ENCODE measurements at regions not wholly inside any gene's neighbourhood (a gene's known extent, or its start where the extent isn't known, plus 50 kb on each side); places are given as distances from the start of the nearest gene placed in this dataset.
"Not testable (repeated sequence)": the region's sequence is repeated elsewhere in the genome, so short reads cannot be mapped to it uniquely, and the experiment has no call there.

GRCh38 chr16:29265255-29265853 lies 141.2 kb downstream of the NPIPB11 start:
- WGBS (ENCODE audit: insufficient coverage, low coverage, missing lambda C conversion rate), result 0% methylated on average over 5 of the region's 9 CpGs
- peak; percentile 94 for ATAC-seq
- BruUV-seq (replicated peaks); H2AFZ ChIP-seq (ENCODE audit: low read depth, low read length); H3K36me3 ChIP-seq (ENCODE audit: control insufficient read depth, insufficient read depth, low read length); H3K9ac ChIP-seq (ENCODE audit: insufficient read depth in 1 of 2, low read depth in 2 of 2, low read length in 2 of 2); H4K20me1 ChIP-seq (replicated peaks; ENCODE audit: control insufficient read depth, insufficient read depth, low read length); POLR2A ChIA-PET; CTCF ChIA-PET (ENCODE audit: low intra/inter-chr PET ratio); H3K4me3 ChIP-seq; H3K9me1 ChIP-seq (ENCODE audit: control insufficient read depth, insufficient read depth, low read length); H3K27me3 ChIP-seq (ENCODE audit: control insufficient read depth in 2 of 2, insufficient read depth in 2 of 2, low read length in 2 of 2); H3K9me3 ChIP-seq (replicated peaks; ENCODE audit: control insufficient read depth, insufficient read depth, low read depth, low read length); intact Hi-C loops (cut with micrococcal nuclease); H3K79me2 ChIP-seq (ENCODE audit: control insufficient read depth, insufficient read depth, low read length); TF ChIP-seq MYC (CRISPR knock-in tag; IDR thresholded peaks at IDR 0.05; ENCODE audit: borderline replicate concordance, low read depth): not testable (repeated sequence)
- Histone ChIP-seq H3K27ac (ENCODE audit: extremely low read depth, low read depth, low read length) (0 out of 3 replicates have a peak overlapping the region, but pooled peaks have one; percentile 39), H3K4me2 (ENCODE audit: insufficient read depth, low read length) (peak overlapping the region; percentile 25; the same call in 1 of the 2 replicates), H3K4me1 (replicated peaks in 1 of 2; ENCODE audit: control insufficient read depth in 2 of 2, insufficient read depth in 2 of 2, low read length in 2 of 2) (peaks cover 34 to 39% of the 10 kb centered on the region in 2 experiments)
- FAIRE-seq, result peak; percentile 100
- in situ Hi-C loops (cut with MboI), result loop anchor here (10.0 kb wide), 1 partner anchor 291 kb away; the partner anchor contains the start of gene SPNS1
- peak; percentile 66 to 94 (median 78) for DNase-seq (ENCODE audit: extremely low read depth in 1 of 4, low spot score in 3 of 4)
- TF ChIP-seq, protein P1, sequence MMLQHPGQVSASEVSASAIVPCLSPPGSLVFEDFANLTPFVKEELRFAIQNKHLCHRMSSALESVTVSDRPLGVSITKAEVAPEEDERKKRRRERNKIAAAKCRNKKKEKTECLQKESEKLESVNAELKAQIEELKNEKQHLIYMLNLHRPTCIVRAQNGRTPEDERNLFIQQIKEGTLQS (IDR thresholded peaks at IDR 0.05), result peak; percentile 95
- TF ChIP-seq, protein P1 (CRISPR knock-in tag; conservative IDR thresholded peaks at IDR 0.05), result not testable (repeated sequence)
- TF ChIP-seq, protein P2, sequence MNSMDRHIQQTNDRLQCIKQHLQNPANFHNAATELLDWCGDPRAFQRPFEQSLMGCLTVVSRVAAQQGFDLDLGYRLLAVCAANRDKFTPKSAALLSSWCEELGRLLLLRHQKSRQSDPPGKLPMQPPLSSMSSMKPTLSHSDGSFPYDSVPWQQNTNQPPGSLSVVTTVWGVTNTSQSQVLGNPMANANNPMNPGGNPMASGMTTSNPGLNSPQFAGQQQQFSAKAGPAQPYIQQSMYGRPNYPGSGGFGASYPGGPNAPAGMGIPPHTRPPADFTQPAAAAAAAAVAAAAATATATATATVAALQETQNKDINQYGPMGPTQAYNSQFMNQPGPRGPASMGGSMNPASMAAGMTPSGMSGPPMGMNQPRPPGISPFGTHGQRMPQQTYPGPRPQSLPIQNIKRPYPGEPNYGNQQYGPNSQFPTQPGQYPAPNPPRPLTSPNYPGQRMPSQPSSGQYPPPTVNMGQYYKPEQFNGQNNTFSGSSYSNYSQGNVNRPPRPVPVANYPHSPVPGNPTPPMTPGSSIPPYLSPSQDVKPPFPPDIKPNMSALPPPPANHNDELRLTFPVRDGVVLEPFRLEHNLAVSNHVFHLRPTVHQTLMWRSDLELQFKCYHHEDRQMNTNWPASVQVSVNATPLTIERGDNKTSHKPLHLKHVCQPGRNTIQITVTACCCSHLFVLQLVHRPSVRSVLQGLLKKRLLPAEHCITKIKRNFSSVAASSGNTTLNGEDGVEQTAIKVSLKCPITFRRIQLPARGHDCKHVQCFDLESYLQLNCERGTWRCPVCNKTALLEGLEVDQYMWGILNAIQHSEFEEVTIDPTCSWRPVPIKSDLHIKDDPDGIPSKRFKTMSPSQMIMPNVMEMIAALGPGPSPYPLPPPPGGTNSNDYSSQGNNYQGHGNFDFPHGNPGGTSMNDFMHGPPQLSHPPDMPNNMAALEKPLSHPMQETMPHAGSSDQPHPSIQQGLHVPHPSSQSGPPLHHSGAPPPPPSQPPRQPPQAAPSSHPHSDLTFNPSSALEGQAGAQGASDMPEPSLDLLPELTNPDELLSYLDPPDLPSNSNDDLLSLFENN (IDR thresholded peaks at IDR 0.05; ENCODE audit: low read depth in 2 of 2, low read length in 2 of 2), result peak in 1 of 2 experiments; percentile 73; a peak in 1 of 4 replicates
- TF ChIP-seq TFAP4 (CRISPR knock-in tag; IDR thresholded peaks at IDR 0.05; ENCODE audit: borderline replicate concordance) (peak; percentile 45; the same call in 1 of the 2 replicates), SMARCA4 (IDR thresholded peaks at IDR 0.05) (peak; percentile 91), CBFA2T3 (IDR thresholded peaks at IDR 0.05) (0 out of 2 replicates have a peak, but pooled peaks have one; percentile 14), MYC (IDR thresholded peaks at IDR 0.05; ENCODE audit: low read depth, low read length) (peak; percentile 28; the same call in 1 of the 2 replicates), EP300 (IDR thresholded peaks at IDR 0.05; ENCODE audit: low read length) (peak; percentile 6; the same call in 1 of the 2 replicates), MLLT1 (IDR thresholded peaks at IDR 0.05) (peak in 1 of 2 experiments; percentile 98; a peak in 2 of 4 replicates), SMARCC2 (IDR thresholded peaks at IDR 0.05; ENCODE audit: low read depth) (peak; percentile 73; the same call in 1 of the 2 replicates), NFIC (IDR thresholded peaks at IDR 0.05) (peak; percentile 97), NEUROD1 (IDR thresholded peaks at IDR 0.05; ENCODE audit: borderline replicate concordance, low read depth, low read length, partially characterized antibody) (peak; percentile 22), ATF7 (IDR thresholded peaks at IDR 0.05) (peak; percentile 83), RBFOX2 (IDR thresholded peaks at IDR 0.05; ENCODE audit: low read depth, low read length) (peak; percentile 53), NCOA1 (IDR thresholded peaks at IDR 0.05; ENCODE audit: low read depth) (peak; percentile 36; the same call in 1 of the 2 replicates)

Measured in K562 (cell line).